ENCODE measurements at regions not wholly inside any gene's neighbourhood (a gene's known extent, or its start where the extent isn't known, plus 50 kb on each side); places are given as distances from the start of the nearest gene placed in this dataset.
A peak's percentile ranks its signal among the peaks of the same experiment; 100 is the strongest.

- intact Hi-C loops (cut with DNase I), result no loop called here
- DNase-seq (no peak), ATAC-seq (no peak)
- H3K27me3 ChIP-seq, result no peaks in the 10 kb centered on the region
- H3K9me3 ChIP-seq, result no peaks in the 10 kb centered on the region
- peak overlapping the region; percentile 56 for H3K27ac ChIP-seq
- H3K36me3 ChIP-seq, result no peaks in the 10 kb centered on the region
- H3K4me3 ChIP-seq, result no peak overlapping the region
- H3K4me1 ChIP-seq, result peaks cover 49% of the 10 kb centered on the region
- no peak for TF ChIP-seq CTCF (IDR thresholded peaks at IDR 0.05)
These were observed 66.3 kb downstream of the NCOR2 start for GRCh38 chr12:124501112-124501561.

- H3K4me1 ChIP-seq, result peaks cover 42% of the 10 kb centered on the region
- peak overlapping the region; percentile 36 for H3K27ac ChIP-seq
- no peak for ATAC-seq
These were observed 67.5 kb downstream of the NCOR2 start for GRCh38 chr12:124499898-124500244.

GRCh38 chr12:124499190-124499753, 68.1 kb downstream of the NCOR2 start:
- Histone ChIP-seq H3K27ac (no peak overlapping the region), H3K36me3 (peaks cover 11% of the 10 kb centered on the region), H3K4me3 (no peak overlapping the region), H3K4me1 (peaks cover 42% of the 10 kb centered on the region), H3K27me3 (no peaks in the 10 kb centered on the region), H3K9me3 (no peaks in the 10 kb centered on the region)
- DNase-seq (no peak), ATAC-seq (no peak)
- TF ChIP-seq CTCF (IDR thresholded peaks at IDR 0.05), result no peak
- intact Hi-C loops (cut with DNase I), result no loop called here

More at GRCh38 chr12:124499898-124500244, 67.5 kb downstream of the NCOR2 start:
- Histone ChIP-seq H3K9me3 (no peaks in the 10 kb centered on the region), H3K4me3 (no peak overlapping the region), H3K36me3 (peaks cover 5% of the 10 kb centered on the region), H3K27me3 (no peaks in the 10 kb centered on the region)
- TF ChIP-seq CTCF (IDR thresholded peaks at IDR 0.05), result no peak
- intact Hi-C loops (cut with DNase I), result no loop called here
- DNase-seq, result no peak

GRCh38 chr12:124498275-124499189, 68.9 kb downstream of the NCOR2 start:
- no peak for ATAC-seq
- TF ChIP-seq CTCF (IDR thresholded peaks at IDR 0.05), result no peak
- Histone ChIP-seq H3K4me1 (peaks cover 42% of the 10 kb centered on the region), H3K4me3 (no peak overlapping the region), H3K27ac (peak overlapping the region; percentile 47), H3K27me3 (no peaks in the 10 kb centered on the region), H3K36me3 (peaks cover 19% of the 10 kb centered on the region), H3K9me3 (no peaks in the 10 kb centered on the region)
- intact Hi-C loops (cut with DNase I), result no loop called here
- no peak for DNase-seq

GRCh38 chr12:124497658-124498057, 69.8 kb downstream of the NCOR2 start:
- Histone ChIP-seq H3K9me3 (no peaks in the 10 kb centered on the region), H3K27me3 (no peaks in the 10 kb centered on the region), H3K4me3 (no peak overlapping the region), H3K27ac (peak overlapping the region; percentile 14), H3K36me3 (peaks cover 19% of the 10 kb centered on the region), H3K4me1 (peaks cover 42% of the 10 kb centered on the region)
- ATAC-seq, result peak; percentile 4
- TF ChIP-seq CTCF (IDR thresholded peaks at IDR 0.05), result no peak
- no peak for DNase-seq
- intact Hi-C loops (cut with DNase I), result no loop called here
